GM12878 (cell line): ENCODE measurements at regions not wholly inside any gene's neighbourhood (a gene's known extent, or its start where the extent isn't known, plus 50 kb on each side); places are given as distances from the start of the nearest gene placed in this dataset.

Experiments
- ATAC-seq: fragments of 200-7000 bp; cut with Tn5 transposase; 3 replicates; pipeline ENCODE4 v1.9.1; 2020; ENCODE audit warnings: mild to moderate bottlenecking, moderate library complexity
- BruUV-seq: library from RNA; stranded (reverse); fragments of 400-500 nt; replicated peaks from 2 replicates; lab custom pipeline; 2021; lab: Mats Ljungman, UMichigan
- CTCF ChIA-PET: fragments of 300-600 bp; sonication (Branson Sonifier 250); formaldehyde crosslinking; extraction: SDS; loops from one replicate; lab custom pipeline; 2021; ENCODE audit warnings: inconsistent platforms; lab: Yijun Ruan, JAX
- POLR2A ChIA-PET: fragments of 350-600 bp; formaldehyde crosslinking; extraction: SDS; loops from one replicate; lab custom pipeline; 2021; ENCODE audit warnings: inconsistent platforms; lab: Charles Lee
- RAD21 ChIA-PET: fragments of 300-600 bp; sonication (Branson Sonifier 250); formaldehyde crosslinking; loops from one replicate; lab custom pipeline; 2023; ENCODE audit warnings: antibody characterized with exemption; ENCODE audit not compliant: unreplicated experiment; lab: Charles Lee
- SMC1A ChIA-PET: fragments of 300-600 bp; sonication (Branson Sonifier 250); formaldehyde crosslinking; loops from one replicate; lab custom pipeline; 2023; ENCODE audit not compliant: unreplicated experiment, uncharacterized antibody; lab: Charles Lee
- DNase-seq: peaks from one replicate; pipeline ENCODE4 v3.0.0-alpha.2; 2011; ENCODE audit warnings: low read depth, low spot score
- FAIRE-seq: peaks from 3 replicates; lab custom pipeline; 2011; peaks lifted over from hg19 to GRCh38; lab: Jason Lieb, UNC
- H2AFZ ChIP-seq: 2 replicates; pipeline ENCODE4 v1.6.0; 2011; ENCODE audit warnings: low read depth, low read length, control low read depth; ENCODE audit not compliant: control insufficient read depth
- H3K27ac ChIP-seq: 2 replicates; pipeline ENCODE4 v1.5.1; 2011; ENCODE audit warnings: control low read depth; ENCODE audit not compliant: control insufficient read depth, insufficient read depth
- H3K27me3 ChIP-seq, 2 experiments: replicated peaks in 1 of 2; 2 replicates each; pipeline versions ENCODE4 v1.6.0 to v1.6.1; 2011; ENCODE audit warnings: low read length in 1 of 2; ENCODE audit not compliant: control insufficient read depth in 2 of 2, insufficient read depth in 2 of 2
- H3K36me3 ChIP-seq, 2 experiments: 2 replicates each; pipeline ENCODE4 v1.5.1; 2011; ENCODE audit warnings: low read length in 1 of 2; ENCODE audit not compliant: control insufficient read depth in 2 of 2, insufficient read depth in 2 of 2
- H3K4me1 ChIP-seq: 2 replicates; pipeline ENCODE4 v1.6.1; 2011; ENCODE audit warnings: mild to moderate bottlenecking, low read length, moderate library complexity, mixed read lengths; ENCODE audit not compliant: control insufficient read depth, insufficient read depth
- H3K4me2 ChIP-seq: 2 replicates; pipeline ENCODE4 v1.6.0; 2011; ENCODE audit warnings: control low read depth; ENCODE audit not compliant: control insufficient read depth, insufficient read depth
- H3K4me3 ChIP-seq: fragments of 200-600 bp; sonication (generic); 2 replicates; pipeline ENCODE4 v1.5.1; 2016
- H3K79me2 ChIP-seq: 2 replicates; pipeline ENCODE4 v1.6.0; 2011; ENCODE audit warnings: low read length; ENCODE audit not compliant: control insufficient read depth, insufficient read depth
- H3K9ac ChIP-seq: 2 replicates; pipeline ENCODE4 v1.8.0; 2011; ENCODE audit warnings: low read length, control low read depth, mixed read lengths; ENCODE audit not compliant: control insufficient read depth, insufficient read depth
- H3K9me3 ChIP-seq: replicated peaks from 3 replicates; pipeline ENCODE4 v1.5.1; 2011; ENCODE audit warnings: mild to moderate bottlenecking, low read length; ENCODE audit not compliant: control insufficient read depth, insufficient read depth
- H4K20me1 ChIP-seq: 2 replicates; pipeline ENCODE4 v1.6.0; 2011; ENCODE audit not compliant: control insufficient read depth, insufficient read depth
- BRCA1 ChIP-seq: IDR thresholded peaks from 2 replicates; pipeline ENCODE4 v1.6.1; 2011; ENCODE audit warnings: low read depth, low read length, improper control_type of control experiment
- CEBPB ChIP-seq, 2 experiments: fragments of 150-350 bp in 1 of 2; IDR thresholded peaks; 2 replicates each; pipeline ENCODE4 v1.6.1; 2012 to 2014; ENCODE audit warnings: low read depth in 2 of 2, low read length in 2 of 2, borderline replicate concordance in 1 of 2, inconsistent platforms in 1 of 2
- CUX1 ChIP-seq: IDR thresholded peaks from 2 replicates; pipeline ENCODE4 v1.6.1; 2012; ENCODE audit warnings: improper control_type of control experiment, low read depth, low read length; ENCODE audit not compliant: insufficient replicate concordance
- E2F8 ChIP-seq: fragments of 450-650 bp; IDR thresholded peaks from 2 replicates; pipeline ENCODE4 v1.6.1; 2018; ENCODE audit warnings: mild to moderate bottlenecking, low read depth, moderate library complexity; ENCODE audit not compliant: partially characterized antibody
- EZH2 ChIP-seq: IDR thresholded peaks from 2 replicates; pipeline ENCODE4 v1.6.1; 2012; ENCODE audit warnings: low read depth, mild to moderate bottlenecking, control low read depth, inconsistent platforms, low read length, borderline replicate concordance; ENCODE audit not compliant: control insufficient read depth
- FOXK2 ChIP-seq: fragments of 450-650 bp; IDR thresholded peaks from 2 replicates; pipeline ENCODE4 v1.6.1; 2017; ENCODE audit warnings: mild to moderate bottlenecking, moderate library complexity
- GATAD2B ChIP-seq: fragments of 450-650 bp; conservative IDR thresholded peaks from 2 replicates; pipeline ENCODE4 v1.6.1; 2017; ENCODE audit warnings: low read depth, mild to moderate bottlenecking, moderate library complexity
- MYB ChIP-seq: fragments of 150-350 bp; IDR thresholded peaks from 2 replicates; pipeline ENCODE4 v1.6.1; 2014; ENCODE audit warnings: mild to moderate bottlenecking, low read depth, low read length, borderline replicate concordance
- SKIL ChIP-seq: fragments of 450-650 bp; IDR thresholded peaks from 2 replicates; pipeline ENCODE4 v1.6.1; 2017; ENCODE audit warnings: mild to moderate bottlenecking, low read depth, inconsistent platforms; ENCODE audit not compliant: poor library complexity, severe bottlenecking
- TCF12 ChIP-seq: IDR thresholded peaks from 2 replicates; pipeline ENCODE4 v1.6.1; 2011; ENCODE audit warnings: low read depth, mild to moderate bottlenecking, low read length
- ZSCAN29 ChIP-seq: fragments of 450-650 bp; IDR thresholded peaks from 2 replicates; pipeline ENCODE4 v1.6.1; 2017; ENCODE audit warnings: mild to moderate bottlenecking, moderate library complexity
- WGBS: methylation state at CpG from one replicate; pipeline ENCODE4 v1.1.6; 2016; ENCODE audit warnings: low lambda C conversion rate; ENCODE audit not compliant: insufficient replicate concordance, insufficient coverage; ENCODE audit errors: missing lambda C conversion rate; 5-methylcytosine and 5-hydroxymethylcytosine counted together
- in situ Hi-C: fragments of 300-500 bp; cut with MboI; formaldehyde crosslinking; loops from 9 replicates; pipeline ENCODE4 v1.14.3; 2018; ENCODE audit warnings: mixed read lengths
- intact Hi-C: fragments of 100-400 bp; cut with micrococcal nuclease; formaldehyde crosslinking; loops from one replicate; pipeline ENCODE4 v1.14.2; 2022; ENCODE audit not compliant: unreplicated experiment

- H3K4me2 ChIP-seq, result no peak overlapping the region
- DNase-seq (no peak), FAIRE-seq (no peak), ATAC-seq (no peak)
- no peak overlapping the region for H2AFZ ChIP-seq
- 0 out of 2 replicates have a peak, but pooled peaks cover 5% of the 10 kb centered on the region for H3K4me1 ChIP-seq
- no TSS peak for BruUV-seq
- intact Hi-C loops, result no loop called here
- no peaks in the 10 kb centered on the region for H3K27me3 ChIP-seq
- ChIA-PET SMC1A (interaction anchor here (1.2 to 3.9 kb wide), 3 partner anchors 9 to 22 kb away, joined by 3 to 12 read pairs (median 3); no protein-coding TSS in a partner anchor), RAD21 (interaction anchor here (1.1 kb wide), 2 partner anchors 27 to 41 kb away, joined by 3 to 5 read pairs; no protein-coding TSS in a partner anchor), POLR2A (interaction anchor here (1.6 kb wide), 1 partner anchor 19 kb away, joined by 5 read pairs; no protein-coding TSS in a partner anchor), CTCF (interaction anchor here (2.4 kb wide), 1 partner anchor 22 kb away, joined by 5 read pairs; no protein-coding TSS in a partner anchor)
- no peaks in the 10 kb centered on the region for H3K36me3 ChIP-seq
- TF ChIP-seq MYB, result no peak
- no peak for TF ChIP-seq SKIL
- TF ChIP-seq E2F8, result no peak
- no peak for TF ChIP-seq TCF12
- no peak for TF ChIP-seq BRCA1
- TF ChIP-seq CEBPB (IDR thresholded peaks at IDR 0.05; ENCODE audit: borderline replicate concordance in 1 of 2, low read depth in 2 of 2, low read length in 2 of 2), result no peak
- no peak for TF ChIP-seq CUX1
- TF ChIP-seq ZSCAN29, result no peak
- TF ChIP-seq FOXK2, result no peak
- TF ChIP-seq GATAD2B, result no peak
- no peak for TF ChIP-seq EZH2
- H4K20me1 ChIP-seq, result no peaks in the 10 kb centered on the region
- no peaks in the 10 kb centered on the region for H3K79me2 ChIP-seq
- H3K27ac ChIP-seq, result no peak overlapping the region
- in situ Hi-C loops, result no loop called here
- no peak overlapping the region for H3K4me3 ChIP-seq
- 26% methylated on average over 7 of the region's 7 CpGs for WGBS
- no peak overlapping the region for H3K9ac ChIP-seq
- H3K9me3 ChIP-seq, result no peaks in the 10 kb centered on the region
Observed at GRCh38 chr3:64422192-64422591, 196.9 kb upstream of the PRICKLE2 start.
